ENCODE measurements at regions not wholly inside any gene's neighbourhood (a gene's known extent, or its start where the extent isn't known, plus 50 kb on each side); places are given as distances from the start of the nearest gene placed in this dataset.

DNA sequence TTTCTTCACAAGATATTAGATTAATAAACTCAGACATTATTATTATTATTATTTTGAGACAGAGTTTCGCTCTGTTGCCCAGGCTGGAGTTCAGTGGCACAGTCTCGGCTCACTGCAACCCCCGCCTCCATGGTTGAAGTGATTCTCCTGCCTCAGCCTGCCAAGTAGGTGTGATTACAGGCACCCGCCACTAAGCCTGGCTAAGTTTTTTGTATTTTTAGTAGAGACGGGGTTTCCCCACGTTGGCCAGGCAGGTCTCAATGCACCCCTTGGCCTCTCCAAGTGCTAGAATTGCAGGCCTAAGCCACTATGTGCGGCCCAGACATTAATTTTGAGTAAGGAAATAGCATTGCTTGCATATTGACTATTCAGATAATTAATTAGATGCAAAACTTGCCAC lies 554.9 kb upstream of the LRFN5 start:
- TF ChIP-seq POLR2A (IDR thresholded peaks at IDR 0.05): no peak
- TF ChIP-seq, protein P1, sequence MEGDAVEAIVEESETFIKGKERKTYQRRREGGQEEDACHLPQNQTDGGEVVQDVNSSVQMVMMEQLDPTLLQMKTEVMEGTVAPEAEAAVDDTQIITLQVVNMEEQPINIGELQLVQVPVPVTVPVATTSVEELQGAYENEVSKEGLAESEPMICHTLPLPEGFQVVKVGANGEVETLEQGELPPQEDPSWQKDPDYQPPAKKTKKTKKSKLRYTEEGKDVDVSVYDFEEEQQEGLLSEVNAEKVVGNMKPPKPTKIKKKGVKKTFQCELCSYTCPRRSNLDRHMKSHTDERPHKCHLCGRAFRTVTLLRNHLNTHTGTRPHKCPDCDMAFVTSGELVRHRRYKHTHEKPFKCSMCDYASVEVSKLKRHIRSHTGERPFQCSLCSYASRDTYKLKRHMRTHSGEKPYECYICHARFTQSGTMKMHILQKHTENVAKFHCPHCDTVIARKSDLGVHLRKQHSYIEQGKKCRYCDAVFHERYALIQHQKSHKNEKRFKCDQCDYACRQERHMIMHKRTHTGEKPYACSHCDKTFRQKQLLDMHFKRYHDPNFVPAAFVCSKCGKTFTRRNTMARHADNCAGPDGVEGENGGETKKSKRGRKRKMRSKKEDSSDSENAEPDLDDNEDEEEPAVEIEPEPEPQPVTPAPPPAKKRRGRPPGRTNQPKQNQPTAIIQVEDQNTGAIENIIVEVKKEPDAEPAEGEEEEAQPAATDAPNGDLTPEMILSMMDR (IDR thresholded peaks at IDR 0.05): no peak
